ENCODE measurements at regions not wholly inside any gene's neighbourhood (a gene's known extent, or its start where the extent isn't known, plus 50 kb on each side); places are given as distances from the start of the nearest gene placed in this dataset.

- TF ChIP-seq CTCF (IDR thresholded peaks at IDR 0.05; ENCODE audit: control extremely low read depth in 1 of 3, insufficient read depth in 1 of 3, low read depth in 1 of 3, low read length in 3 of 3) = no peak
- no peak for TF ChIP-seq TAF1 (IDR thresholded peaks at IDR 0.05; ENCODE audit: low read depth, low read length)
- no peak for TF ChIP-seq RXRA (IDR thresholded peaks at IDR 0.05; ENCODE audit: insufficient read depth, low read depth, low read length)
- TF ChIP-seq CTBP2 (IDR thresholded peaks at IDR 0.05; ENCODE audit: borderline replicate concordance, insufficient read depth, insufficient read length, low read length) = no peak
- no peak for TF ChIP-seq GTF2F1 (IDR thresholded peaks at IDR 0.05; ENCODE audit: borderline replicate concordance, low read depth, low read length)
- no peak for TF ChIP-seq ASH2L (IDR thresholded peaks at IDR 0.05; ENCODE audit: low read length)
Measured at GRCh38 chr6:91420243-91420642, 833.4 kb upstream of the MAP3K7 start (continued).

Measured in H1 (cell line).